ENCODE measurements at regions not wholly inside any gene's neighbourhood (a gene's known extent, or its start where the extent isn't known, plus 50 kb on each side); places are given as distances from the start of the nearest gene placed in this dataset.

DNA sequence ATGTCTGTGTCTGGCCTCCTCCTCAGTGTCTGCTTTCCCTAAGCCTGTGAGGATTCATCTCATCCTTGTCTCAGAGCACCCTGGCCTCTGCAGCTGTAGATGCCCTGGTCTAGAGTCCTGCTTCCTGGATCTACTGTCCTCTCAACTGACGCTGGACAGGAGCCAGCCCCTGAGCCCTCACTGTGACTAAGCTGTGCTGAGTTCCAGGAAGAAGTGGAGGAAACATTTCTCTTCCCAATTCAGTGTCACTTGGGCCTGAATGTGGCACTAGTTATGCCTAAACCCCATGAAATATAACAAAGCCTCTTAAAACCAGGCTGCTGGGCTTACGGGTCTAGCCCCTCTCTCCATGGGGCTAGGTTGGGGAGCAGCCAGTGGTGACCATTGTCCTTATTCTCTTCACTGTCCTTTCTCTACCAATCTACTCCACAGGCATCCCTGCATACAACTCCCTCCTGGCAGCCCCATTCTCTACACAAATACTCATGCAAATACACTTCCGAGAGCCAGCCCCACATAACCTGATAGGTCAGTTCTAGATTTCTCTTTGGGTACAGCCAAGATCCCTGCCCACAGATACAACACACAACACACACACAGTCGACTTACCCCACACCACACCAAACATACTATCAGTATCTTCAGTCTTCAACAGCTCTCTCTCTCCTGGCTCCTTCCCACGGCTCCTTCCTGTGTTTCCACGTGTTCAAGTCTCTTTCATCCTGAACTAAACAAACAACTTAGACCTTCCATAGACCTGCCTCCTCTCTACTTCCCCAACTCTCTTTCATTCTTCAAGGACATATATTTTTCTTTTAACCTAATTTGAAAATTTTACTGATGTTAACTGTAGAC is 220.8 kb downstream of the SNX18 start:
- H3K4me3 ChIP-seq (ENCODE audit: low read length) = no peak overlapping the region
- TF ChIP-seq, protein P1, sequence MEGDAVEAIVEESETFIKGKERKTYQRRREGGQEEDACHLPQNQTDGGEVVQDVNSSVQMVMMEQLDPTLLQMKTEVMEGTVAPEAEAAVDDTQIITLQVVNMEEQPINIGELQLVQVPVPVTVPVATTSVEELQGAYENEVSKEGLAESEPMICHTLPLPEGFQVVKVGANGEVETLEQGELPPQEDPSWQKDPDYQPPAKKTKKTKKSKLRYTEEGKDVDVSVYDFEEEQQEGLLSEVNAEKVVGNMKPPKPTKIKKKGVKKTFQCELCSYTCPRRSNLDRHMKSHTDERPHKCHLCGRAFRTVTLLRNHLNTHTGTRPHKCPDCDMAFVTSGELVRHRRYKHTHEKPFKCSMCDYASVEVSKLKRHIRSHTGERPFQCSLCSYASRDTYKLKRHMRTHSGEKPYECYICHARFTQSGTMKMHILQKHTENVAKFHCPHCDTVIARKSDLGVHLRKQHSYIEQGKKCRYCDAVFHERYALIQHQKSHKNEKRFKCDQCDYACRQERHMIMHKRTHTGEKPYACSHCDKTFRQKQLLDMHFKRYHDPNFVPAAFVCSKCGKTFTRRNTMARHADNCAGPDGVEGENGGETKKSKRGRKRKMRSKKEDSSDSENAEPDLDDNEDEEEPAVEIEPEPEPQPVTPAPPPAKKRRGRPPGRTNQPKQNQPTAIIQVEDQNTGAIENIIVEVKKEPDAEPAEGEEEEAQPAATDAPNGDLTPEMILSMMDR (conservative IDR thresholded peaks at IDR 0.05; ENCODE audit: low read depth, low read length) = no peak
- no peak for DNase-seq (ENCODE audit: low read depth)

DNA sequence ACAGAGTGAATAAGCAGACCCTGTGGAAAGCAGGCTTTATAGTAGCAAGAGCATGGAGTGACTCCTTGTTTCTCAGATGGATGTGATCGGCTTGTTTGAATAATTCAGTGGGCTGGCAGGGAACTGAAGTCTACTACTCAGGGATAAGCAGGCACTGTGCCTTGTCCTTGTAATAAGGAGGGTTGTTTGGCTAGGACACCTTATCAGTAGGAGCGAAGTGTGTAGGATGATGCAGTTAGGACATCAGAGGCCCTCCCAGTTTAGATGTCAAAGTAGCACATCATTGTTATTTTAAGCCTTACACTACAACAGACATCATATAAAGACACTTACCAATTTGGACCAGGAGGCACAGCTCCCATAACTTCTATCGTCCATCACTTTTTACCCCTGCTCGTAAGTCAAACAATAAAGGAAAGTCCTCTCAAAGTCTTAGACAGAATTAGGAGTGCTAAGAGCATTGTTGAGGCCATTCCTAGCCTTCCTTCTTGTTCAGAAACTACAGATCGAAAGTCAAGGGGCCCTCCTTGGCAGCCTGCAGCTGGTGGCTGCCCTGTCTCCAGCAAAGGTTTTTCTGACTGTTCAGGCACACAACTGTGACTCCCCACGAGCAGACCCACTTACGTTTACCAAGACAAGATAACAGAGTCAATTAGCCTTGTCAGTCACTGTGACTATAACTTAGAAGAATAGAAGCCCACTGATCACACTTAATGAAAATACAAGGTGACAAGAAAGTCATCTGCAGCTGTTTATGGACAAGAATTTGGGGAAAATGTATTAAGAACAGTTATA is 218.6 kb downstream of the SNX18 start:
- no peak overlapping the region for H3K4me3 ChIP-seq (ENCODE audit: low read length)
- DNase-seq (ENCODE audit: low read depth) = no peak
- TF ChIP-seq, protein P1 (conservative IDR thresholded peaks at IDR 0.05; ENCODE audit: low read depth, low read length) = no peak

DNA sequence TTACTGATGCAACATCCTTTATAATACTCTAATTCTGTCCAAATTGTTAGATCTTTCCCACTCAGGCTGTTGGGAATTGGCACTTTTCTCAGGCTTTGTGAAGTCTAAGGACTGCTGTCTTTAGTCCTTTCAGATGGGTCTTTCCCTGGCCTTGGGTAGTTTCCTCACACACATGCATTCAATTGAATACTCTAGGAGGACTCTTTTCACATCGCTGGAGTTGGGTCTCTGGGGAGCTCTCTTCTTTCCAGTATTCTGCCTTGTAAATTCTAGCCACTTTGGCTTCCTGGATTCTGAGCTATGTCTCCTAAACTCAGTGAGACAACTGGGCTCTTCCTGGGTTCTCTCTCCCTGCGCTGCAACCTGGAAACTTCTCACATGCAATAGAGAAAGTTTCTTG is 215.5 kb downstream of the SNX18 start:
- DNase-seq (ENCODE audit: low read depth) = no peak
- TF ChIP-seq, protein P1 (conservative IDR thresholded peaks at IDR 0.05; ENCODE audit: low read depth, low read length) = no peak
- H3K4me3 ChIP-seq (ENCODE audit: low read length) = no peak overlapping the region

GRCh38 chr5:54732108-54732507 is 214.5 kb downstream of the SNX18 start:
- TF ChIP-seq, protein P1 (conservative IDR thresholded peaks at IDR 0.05; ENCODE audit: low read depth, low read length) = no peak
- H3K4me3 ChIP-seq (ENCODE audit: low read length) = no peak overlapping the region
- DNase-seq (ENCODE audit: low read depth) = no peak

DNA sequence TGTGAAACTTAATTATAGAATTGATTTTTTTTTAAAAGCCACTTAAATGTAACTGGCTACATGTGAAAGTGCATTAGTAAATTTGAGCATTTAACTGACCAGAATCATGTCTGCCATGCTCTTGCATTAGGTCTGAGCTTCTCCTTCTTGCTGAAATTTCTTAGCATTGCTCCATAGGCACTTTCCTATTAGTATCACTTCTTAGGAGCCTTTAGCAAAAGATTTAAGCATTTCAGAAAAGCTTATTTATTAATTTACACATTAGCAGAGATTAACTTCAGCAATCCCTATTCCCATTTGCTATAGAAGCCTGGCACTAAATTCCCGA is 211.0 kb downstream of the SNX18 start:
- no peak overlapping the region for H3K4me3 ChIP-seq (ENCODE audit: low read length)
- TF ChIP-seq, protein P1 (conservative IDR thresholded peaks at IDR 0.05; ENCODE audit: low read depth, low read length) = no peak
- no peak for DNase-seq (ENCODE audit: low read depth)

GRCh38 chr5:54727874-54728587 is 210.5 kb downstream of the SNX18 start:
- TF ChIP-seq, protein P1 (conservative IDR thresholded peaks at IDR 0.05; ENCODE audit: low read depth, low read length) = no peak
- H3K4me3 ChIP-seq (ENCODE audit: low read length) = no peak overlapping the region
- DNase-seq (ENCODE audit: low read depth) = no peak

Measured in retinal pigment epithelial cell (primary cell).